ENCODE measurements at regions not wholly inside any gene's neighbourhood (a gene's known extent, or its start where the extent isn't known, plus 50 kb on each side); places are given as distances from the start of the nearest gene placed in this dataset.
"Not testable (repeated sequence)": the region's sequence is repeated elsewhere in the genome, so short reads cannot be mapped to it uniquely, and the experiment has no call there.

GRCh38 chr15:22587391-22587790 is 128.7 kb downstream of the GOLGA6L22 start:
- DNase-seq; H3K4me1 ChIP-seq; H3K9me3 ChIP-seq; H3K27me3 ChIP-seq; H3K27ac ChIP-seq; intact Hi-C loops (cut with DNase I); ATAC-seq; H3K4me3 ChIP-seq: not testable (repeated sequence)
- 92 to 98% (median 97%) methylated on average over 9 to 11 of the region's 14 CpGs for WGBS, 4 donors
- peaks cover 0 to 15% (median 0%) of the 10 kb centered on the region in 9 donors for H3K36me3 ChIP-seq

DNA sequence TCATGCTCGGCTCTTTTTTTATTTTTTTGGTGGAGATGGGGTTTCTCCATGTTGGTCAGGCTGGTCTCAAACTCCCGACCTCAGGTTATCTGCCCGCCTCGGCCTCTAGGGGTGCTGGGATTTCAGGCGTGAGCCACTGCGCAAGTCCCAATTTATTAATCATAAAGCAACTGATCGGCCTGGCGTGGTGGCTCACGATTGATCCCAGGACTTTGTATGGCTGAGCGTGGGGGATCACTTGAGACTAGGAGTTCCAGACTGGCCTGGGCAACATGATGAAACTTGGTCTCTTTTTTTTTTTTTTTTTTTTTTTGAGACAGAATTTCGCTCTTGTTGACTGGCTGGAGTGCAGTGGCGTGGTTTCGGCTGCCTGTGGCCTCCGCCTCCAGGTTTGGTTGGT is 139.8 kb downstream of the GOLGA6L22 start:
- H3K4me3 ChIP-seq; H3K36me3 ChIP-seq; H3K9me3 ChIP-seq; H3K27ac ChIP-seq; ATAC-seq; intact Hi-C loops (cut with DNase I); H3K27me3 ChIP-seq; H3K4me1 ChIP-seq: not testable (repeated sequence)
- peak in 1 of 5 donors; percentile 7 for DNase-seq
- WGBS, 4 donors, result 92 to 97% (median 94%) methylated on average over 10 to 14 of the region's 14 CpGs

DNA sequence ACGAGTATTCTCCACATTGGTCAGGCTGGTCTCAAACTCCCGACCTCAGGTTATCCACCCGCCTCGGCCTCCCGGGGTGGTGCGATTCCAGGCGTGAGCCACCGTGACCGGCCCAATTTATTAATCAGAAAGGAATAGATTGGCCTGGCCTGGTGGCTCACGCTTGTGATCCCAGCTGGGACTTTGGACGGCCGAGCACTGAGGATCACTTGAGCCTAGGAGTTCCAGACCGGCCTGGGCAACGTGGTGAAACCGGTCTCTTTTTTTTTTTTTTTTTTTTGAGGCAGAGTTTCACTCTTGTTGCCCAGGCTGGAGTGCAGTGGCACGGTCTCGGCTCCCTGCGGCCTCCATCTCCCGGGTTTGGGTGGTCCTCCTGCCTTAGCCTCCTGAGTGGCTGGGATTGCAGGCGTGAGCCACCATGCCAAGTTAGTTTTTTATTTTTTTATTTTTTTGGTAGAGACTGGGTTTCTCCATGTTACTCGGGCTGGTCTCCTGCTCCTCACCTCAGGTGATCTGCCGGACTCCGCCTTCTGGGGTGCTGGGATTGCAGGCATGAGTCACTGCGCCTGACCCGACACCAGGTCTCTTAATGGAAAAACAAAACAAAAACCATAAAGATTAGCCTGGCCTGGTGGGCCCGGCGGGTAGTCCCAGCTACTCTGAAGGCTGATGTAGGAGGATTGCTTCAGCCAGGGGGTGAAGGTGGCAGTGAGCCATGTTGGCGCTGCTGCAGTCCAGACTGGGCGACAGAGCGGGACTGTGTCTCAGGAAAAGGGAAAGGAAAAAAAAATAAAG is 141.0 kb downstream of the GOLGA6L22 start:
- H3K27me3 ChIP-seq; H3K4me3 ChIP-seq; H3K36me3 ChIP-seq; H3K9me3 ChIP-seq; H3K4me1 ChIP-seq; intact Hi-C loops (cut with DNase I); ATAC-seq; H3K27ac ChIP-seq: not testable (repeated sequence)
- 93 to 95% (median 94%) methylated on average over 30 of the region's 30 CpGs for WGBS, 4 donors
- DNase-seq, result peak in 1 of 5 donors; percentile 12

DNA sequence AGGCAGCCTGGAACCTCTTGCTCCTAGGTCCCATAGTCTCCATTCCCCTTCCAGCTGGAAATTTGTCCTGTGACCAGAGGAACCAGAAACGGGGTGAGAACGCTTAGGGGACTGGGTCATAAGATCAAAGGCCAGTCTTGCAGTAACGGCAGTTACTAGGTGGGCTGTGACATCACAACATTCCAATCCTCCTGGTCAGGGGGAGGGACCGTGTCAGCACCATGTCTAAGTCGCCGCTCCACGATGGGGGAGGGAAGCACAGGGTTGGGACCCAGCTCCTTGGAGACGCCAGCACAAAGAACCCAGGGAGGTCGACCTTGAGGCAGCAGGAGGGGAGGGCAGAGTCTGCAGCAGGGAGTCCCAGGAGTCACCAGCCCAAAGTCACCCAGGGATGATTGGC is 158.3 kb downstream of the GOLGA6L22 start:
- H3K36me3 ChIP-seq, H3K27me3 ChIP-seq: not testable (repeated sequence)
- 45 to 61% (median 57%) methylated on average over 7 to 9 of the region's 9 CpGs for WGBS, 4 donors

DNA sequence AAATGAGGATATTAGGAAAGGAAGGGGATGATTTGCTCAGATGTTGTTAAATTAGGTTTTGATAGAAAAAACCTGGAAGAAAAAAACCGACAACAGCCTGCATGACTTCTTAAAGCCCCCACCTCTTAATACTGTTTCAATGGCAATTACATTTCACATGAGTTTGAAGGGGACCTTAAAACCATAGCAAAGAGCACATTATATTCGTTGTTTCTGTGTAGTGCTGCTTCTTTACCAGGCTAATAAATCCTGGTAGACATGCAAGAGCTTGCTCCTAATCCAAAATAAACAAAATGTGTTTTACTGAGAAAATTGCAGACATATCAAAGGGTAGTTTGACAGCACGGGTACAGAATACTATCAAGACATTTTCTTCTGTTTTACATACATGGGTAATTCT is 154.7 kb upstream of the NIPA1 start:
- H3K4me3 ChIP-seq; intact Hi-C loops (cut with DNase I): not testable (repeated sequence)

More for the DNA sequence above, 158.3 kb downstream of the GOLGA6L22 start:
- DNase-seq; H3K4me1 ChIP-seq; intact Hi-C loops (cut with DNase I); H3K4me3 ChIP-seq; ATAC-seq; H3K9me3 ChIP-seq; H3K27ac ChIP-seq: not testable (repeated sequence)

DNA sequence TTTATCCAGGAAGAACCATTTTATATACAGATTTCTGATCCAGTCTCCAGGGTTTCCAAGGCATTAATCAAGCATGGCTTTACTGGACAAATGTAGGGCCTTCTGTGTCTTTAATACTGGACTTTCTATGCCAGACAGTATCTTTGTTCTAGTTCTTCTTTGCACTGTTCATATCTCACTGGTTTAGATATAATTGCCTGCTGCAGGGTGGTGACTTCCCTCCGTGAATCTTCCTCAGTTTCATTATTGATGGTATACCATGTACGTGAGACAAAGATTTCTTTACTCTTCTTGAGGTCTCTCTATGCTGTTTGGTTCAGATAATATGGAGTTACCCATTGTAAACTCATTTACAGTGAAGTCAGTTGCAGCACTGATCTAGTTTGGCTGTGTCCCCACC is 146.5 kb upstream of the NIPA1 start:
- H3K4me1 ChIP-seq; H3K36me3 ChIP-seq; H3K27ac ChIP-seq; intact Hi-C loops (cut with DNase I); H3K4me3 ChIP-seq; H3K9me3 ChIP-seq; ATAC-seq; DNase-seq; H3K27me3 ChIP-seq: not testable (repeated sequence)
- WGBS, 4 donors, result 73 to 85% (median 81%) methylated on average over 2 of the region's 2 CpGs

More for the DNA sequence above, 154.7 kb upstream of the NIPA1 start:
- H3K27me3 ChIP-seq, H3K4me1 ChIP-seq, H3K36me3 ChIP-seq, H3K9me3 ChIP-seq, H3K27ac ChIP-seq, ATAC-seq, DNase-seq: not testable (repeated sequence)
- 60 to 64% (median 63%) methylated on average over 3 of the region's 3 CpGs for WGBS, 4 donors

DNA sequence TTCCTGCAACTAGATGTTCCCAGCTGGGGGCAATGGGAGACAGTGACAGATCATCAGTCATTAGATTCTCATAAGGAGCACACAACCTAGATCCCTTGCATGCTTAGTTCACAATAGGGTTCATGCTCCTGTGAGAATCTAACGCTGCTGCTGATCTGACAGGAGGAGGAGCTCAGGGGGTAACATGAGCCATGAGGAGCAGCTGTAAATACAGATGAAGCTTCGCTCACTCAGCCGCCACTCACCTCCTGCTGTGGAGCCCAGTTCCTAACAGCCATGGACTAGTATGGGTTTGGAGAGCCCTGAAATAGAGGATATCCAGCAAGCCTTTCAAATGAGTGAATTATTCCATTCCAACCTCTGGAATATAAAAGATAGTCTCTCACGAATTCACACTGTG is 137.0 kb upstream of the NIPA1 start:
- intact Hi-C loops (cut with DNase I); H3K9me3 ChIP-seq; H3K4me1 ChIP-seq; H3K27ac ChIP-seq; DNase-seq; ATAC-seq; H3K4me3 ChIP-seq; H3K27me3 ChIP-seq; H3K36me3 ChIP-seq: not testable (repeated sequence)
- 81 to 87% (median 83%) methylated on average over 2 to 4 of the region's 4 CpGs for WGBS, 4 donors

GRCh38 chr15:22651179-22651578 is 135.3 kb upstream of the NIPA1 start:
- H3K27me3 ChIP-seq; ATAC-seq; H3K4me3 ChIP-seq; H3K27ac ChIP-seq; DNase-seq; H3K9me3 ChIP-seq; H3K36me3 ChIP-seq; intact Hi-C loops (cut with DNase I); H3K4me1 ChIP-seq: not testable (repeated sequence)
- WGBS, 4 donors, result 92 to 96% (median 93%) methylated on average over 2 of the region's 2 CpGs

DNA sequence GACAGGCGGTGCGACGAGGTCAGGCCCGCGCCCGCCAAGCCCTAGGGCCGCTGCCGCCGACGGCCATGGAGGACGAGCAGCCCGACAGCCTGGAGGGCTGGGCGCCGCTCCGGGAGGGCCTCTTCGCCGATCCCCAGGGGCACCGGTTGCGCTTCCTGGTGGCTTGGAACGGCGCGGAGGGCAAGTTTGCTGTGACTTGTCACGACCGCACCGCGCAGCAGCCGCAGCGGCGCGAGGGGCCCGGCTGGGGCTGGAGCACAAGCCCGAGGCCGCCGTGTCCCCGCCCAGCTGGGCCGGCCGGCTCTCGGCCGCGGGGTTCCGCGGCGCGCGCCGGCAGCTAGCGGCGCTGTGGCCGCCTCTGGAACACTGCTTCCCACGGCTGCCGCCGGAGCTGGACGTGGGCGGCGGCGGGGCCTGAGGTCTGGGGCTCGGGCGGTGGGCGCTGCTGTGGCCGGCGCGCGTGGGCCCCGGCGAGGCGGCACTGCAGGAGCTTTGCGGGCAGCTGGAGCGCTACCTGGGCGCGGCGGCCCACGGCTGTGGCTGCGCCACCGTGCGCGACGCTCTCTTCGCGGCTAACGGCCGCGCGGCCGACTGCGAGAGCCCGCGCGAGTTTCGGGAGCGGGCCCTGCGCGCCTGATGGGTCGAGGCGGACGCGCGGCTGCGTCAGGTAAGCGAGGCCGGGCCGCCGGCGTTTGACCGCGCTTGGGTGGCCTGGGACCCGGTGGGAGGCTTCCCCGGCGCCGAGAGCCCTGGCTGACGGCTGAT is 122.0 kb upstream of the NIPA1 start:
- ATAC-seq, result peak; percentile 69 to 99 (median 96)
- peak; percentile 30 to 78 (median 50) for DNase-seq
- intact Hi-C loops (cut with DNase I); H3K36me3 ChIP-seq; H3K9me3 ChIP-seq; H3K27me3 ChIP-seq: not testable (repeated sequence)
- Histone ChIP-seq H3K4me3 (peak overlapping the region; percentile 42 to 81 (median 62)), H3K4me1 (peaks cover 0 to 12% (median 0%) of the 10 kb centered on the region in 12 donors), H3K27ac (peak overlapping the region; percentile 80 to 95 (median 89))
- WGBS, 4 donors, result 0 to 4% (median 1%) methylated on average over 5 to 102 of the region's 110 CpGs

GRCh38 chr15:22665059-22665702 is 121.3 kb upstream of the NIPA1 start:
- Histone ChIP-seq H3K27ac (peak overlapping the region; percentile 80 to 95 (median 89)), H3K4me1 (peaks cover 0 to 12% (median 0%) of the 10 kb centered on the region in 12 donors), H3K4me3 (peak overlapping the region; percentile 42 to 81 (median 62))
- 1 to 3% (median 2%) methylated on average over 10 to 22 of the region's 22 CpGs for WGBS, 4 donors
- intact Hi-C loops (cut with DNase I); H3K9me3 ChIP-seq; H3K27me3 ChIP-seq; H3K36me3 ChIP-seq; ATAC-seq: not testable (repeated sequence)
- DNase-seq, result peak in 3 of 5 donors; percentile 15 to 39 (median 32)

Measured in heart left ventricle (tissue), 16 donors.